Gastroesophageal sphincter (tissue), 3 donors: ENCODE measurements at regions not wholly inside any gene's neighbourhood (a gene's known extent, or its start where the extent isn't known, plus 50 kb on each side); places are given as distances from the start of the nearest gene placed in this dataset.

Experiments used
- POLR2A ChIP-seq, 2 donors: fragments of 450-650 bp; IDR thresholded peaks; one replicate each; pipeline ENCODE4 v1.6.1; 2017; ENCODE audit warnings: antibody characterized with exemption in 2 of 2, mild to moderate bottlenecking in 2 of 2, moderate library complexity in 1 of 2
- TF ChIP-seq, protein P1 (sequence below), 4 experiments: fragments of 200-600 bp in 2 of 4; fragments of 450-650 bp in 2 of 4; sonication (generic) in 1 of 4; IDR thresholded peaks; one replicate each; pipeline ENCODE4 v1.5.1; 2017 to 2019; ENCODE audit warnings: antibody characterized with exemption in 4 of 4, mild to moderate bottlenecking in 2 of 4, moderate library complexity in 2 of 4

DNA sequence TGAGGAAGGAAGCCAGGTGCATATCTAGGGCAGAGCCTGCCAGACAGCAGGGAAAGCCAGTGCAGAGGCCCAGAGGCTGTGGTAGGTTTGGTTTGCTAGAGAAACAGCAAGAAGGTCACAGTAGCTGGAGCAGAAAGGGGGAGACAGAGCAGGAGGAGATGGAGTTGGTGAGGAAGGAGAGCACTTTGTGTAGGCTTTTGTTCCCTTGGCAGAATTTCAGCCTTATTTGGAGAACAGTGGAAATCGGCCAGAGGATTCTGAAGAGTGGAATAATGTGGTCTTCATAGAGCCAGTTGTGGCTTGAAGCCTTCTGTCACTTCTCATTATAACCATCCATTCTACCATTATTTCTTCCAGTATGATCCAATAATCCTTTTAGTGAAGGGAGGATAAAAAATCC lies 212.9 kb upstream of the FAR2 start:
- TF ChIP-seq, protein P1, sequence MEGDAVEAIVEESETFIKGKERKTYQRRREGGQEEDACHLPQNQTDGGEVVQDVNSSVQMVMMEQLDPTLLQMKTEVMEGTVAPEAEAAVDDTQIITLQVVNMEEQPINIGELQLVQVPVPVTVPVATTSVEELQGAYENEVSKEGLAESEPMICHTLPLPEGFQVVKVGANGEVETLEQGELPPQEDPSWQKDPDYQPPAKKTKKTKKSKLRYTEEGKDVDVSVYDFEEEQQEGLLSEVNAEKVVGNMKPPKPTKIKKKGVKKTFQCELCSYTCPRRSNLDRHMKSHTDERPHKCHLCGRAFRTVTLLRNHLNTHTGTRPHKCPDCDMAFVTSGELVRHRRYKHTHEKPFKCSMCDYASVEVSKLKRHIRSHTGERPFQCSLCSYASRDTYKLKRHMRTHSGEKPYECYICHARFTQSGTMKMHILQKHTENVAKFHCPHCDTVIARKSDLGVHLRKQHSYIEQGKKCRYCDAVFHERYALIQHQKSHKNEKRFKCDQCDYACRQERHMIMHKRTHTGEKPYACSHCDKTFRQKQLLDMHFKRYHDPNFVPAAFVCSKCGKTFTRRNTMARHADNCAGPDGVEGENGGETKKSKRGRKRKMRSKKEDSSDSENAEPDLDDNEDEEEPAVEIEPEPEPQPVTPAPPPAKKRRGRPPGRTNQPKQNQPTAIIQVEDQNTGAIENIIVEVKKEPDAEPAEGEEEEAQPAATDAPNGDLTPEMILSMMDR (IDR thresholded peaks at IDR 0.05), result no peak
- no peak for TF ChIP-seq POLR2A (IDR thresholded peaks at IDR 0.05)
